Medulla oblongata (tissue), 1 donor: ENCODE measurements at regions not wholly inside any gene's neighbourhood (a gene's known extent, or its start where the extent isn't known, plus 50 kb on each side); places are given as distances from the start of the nearest gene placed in this dataset.

Source experiments
- DNase-seq: peaks from one replicate; pipeline ENCODE4 v3.0.0-alpha.2; 2015; ENCODE audit errors: extremely low spot score

DNA sequence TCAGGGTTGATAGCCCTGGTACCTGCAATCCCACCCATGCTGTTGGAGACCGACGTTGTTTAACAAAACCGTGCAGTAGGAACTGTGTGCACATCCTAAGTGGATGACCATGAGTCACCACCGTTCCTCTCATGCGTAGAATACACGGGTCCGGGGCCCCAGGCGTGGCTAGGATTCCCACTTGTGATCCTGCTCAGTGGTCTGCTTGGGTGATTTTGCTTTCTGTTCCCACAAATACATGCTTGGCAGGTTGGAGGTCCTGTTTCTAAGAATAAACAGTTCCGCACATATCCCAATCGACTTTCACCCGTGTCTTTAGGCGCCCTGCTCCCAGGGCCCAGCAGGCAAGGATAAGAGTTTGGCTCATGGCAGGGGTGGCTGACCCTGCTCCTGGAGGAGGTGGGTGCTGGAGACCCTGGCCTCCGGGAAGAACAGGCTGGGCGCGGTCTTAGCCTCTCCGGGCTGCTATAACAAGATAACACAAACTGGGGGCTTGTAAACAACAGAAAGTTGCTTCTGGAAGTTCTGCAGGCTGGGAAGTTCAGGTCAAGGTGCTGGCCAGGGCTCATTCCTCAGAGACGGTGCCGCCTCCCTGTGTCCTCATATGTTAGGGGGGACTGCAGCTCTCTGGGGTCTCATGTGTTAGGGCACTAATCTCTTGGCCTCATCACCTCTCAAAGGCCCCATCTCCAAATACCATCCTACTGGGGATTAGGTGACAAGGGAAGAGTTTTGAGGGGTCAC, 1028.3 kb downstream of the BRD1 start:
- no peak for DNase-seq

GRCh38 chr22:48798281-48799226, 1029.1 kb downstream of the BRD1 start:
- DNase-seq, result no peak

GRCh38 chr22:48797731-48798130, 1029.9 kb downstream of the BRD1 start:
- DNase-seq, result no peak

DNA sequence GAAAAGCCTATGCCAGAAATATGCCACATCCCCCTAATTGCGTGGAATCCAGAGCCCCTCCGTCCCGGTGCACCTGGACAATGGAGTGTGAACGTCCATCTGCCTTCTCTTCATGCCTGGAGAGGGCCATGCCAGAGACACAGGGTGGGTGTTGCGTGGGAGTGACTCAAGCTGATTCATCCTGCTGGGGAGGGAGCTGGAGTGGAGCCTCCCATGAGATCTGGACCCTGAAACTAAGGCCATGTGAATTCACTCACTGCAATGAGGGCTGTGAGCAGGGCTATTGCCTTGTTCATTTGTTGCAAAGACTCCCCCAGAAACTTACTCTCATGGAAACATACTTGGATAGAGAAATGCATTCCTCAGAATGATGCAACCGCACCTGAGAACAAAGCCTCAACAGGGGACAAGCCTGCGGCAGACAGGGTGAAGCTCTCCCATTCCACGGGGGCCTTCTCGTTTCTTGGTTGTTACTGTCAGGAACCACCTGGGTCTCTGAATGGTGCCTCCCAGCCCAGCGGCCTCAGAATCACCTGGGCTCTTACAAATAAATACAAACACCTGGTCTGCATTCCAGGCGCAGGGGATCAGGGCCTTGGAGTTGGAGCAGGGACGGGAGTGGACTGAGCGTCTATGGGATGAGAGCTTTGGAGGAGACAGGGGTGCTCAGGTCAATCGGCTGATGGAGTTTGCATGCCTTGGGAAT, 1031.2 kb downstream of the BRD1 start:
- DNase-seq, result no peak

DNA sequence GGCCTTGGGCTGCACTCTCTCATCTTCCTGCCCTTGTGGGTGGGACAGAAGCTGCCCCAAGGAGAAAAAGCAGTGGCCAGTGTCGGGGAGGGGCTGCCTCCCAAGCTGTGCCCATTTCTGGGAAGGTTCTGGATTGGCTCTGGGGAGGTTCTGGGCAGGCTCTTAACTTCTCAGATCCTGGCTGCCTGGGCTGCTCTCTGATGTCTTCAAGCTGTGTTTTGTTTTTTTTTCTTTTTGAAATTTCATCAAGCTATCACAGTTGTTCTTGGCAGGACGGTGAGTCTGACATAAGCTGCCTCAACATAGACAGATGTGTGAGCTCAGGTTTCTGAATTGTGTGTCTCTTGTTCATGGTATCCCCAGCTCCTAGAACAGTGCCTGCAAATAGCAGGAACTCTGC, 1032.0 kb downstream of the BRD1 start:
- no peak for DNase-seq

- DNase-seq, result no peak
Observed at GRCh38 chr22:48794906-48795305, 1032.8 kb downstream of the BRD1 start.

GRCh38 chr22:48793949-48794348, 1033.7 kb downstream of the BRD1 start:
- DNase-seq, result no peak

DNA sequence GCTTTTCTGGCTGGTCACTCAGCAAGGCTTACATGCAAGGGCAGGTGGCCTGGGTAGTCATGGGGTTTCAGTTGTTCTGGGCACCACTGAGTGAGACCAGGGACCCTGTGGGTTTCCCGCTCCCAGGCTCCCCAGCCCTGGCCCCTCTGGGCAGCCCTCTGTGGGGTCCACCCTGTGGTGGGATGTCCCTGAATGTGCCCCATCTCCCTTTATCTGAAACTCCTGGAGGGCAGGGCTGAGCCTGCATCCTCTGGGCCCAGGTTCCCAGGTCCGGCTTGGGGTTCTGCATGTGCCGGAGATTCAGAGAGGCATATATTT, 1041.0 kb downstream of the BRD1 start:
- DNase-seq, result no peak

DNA sequence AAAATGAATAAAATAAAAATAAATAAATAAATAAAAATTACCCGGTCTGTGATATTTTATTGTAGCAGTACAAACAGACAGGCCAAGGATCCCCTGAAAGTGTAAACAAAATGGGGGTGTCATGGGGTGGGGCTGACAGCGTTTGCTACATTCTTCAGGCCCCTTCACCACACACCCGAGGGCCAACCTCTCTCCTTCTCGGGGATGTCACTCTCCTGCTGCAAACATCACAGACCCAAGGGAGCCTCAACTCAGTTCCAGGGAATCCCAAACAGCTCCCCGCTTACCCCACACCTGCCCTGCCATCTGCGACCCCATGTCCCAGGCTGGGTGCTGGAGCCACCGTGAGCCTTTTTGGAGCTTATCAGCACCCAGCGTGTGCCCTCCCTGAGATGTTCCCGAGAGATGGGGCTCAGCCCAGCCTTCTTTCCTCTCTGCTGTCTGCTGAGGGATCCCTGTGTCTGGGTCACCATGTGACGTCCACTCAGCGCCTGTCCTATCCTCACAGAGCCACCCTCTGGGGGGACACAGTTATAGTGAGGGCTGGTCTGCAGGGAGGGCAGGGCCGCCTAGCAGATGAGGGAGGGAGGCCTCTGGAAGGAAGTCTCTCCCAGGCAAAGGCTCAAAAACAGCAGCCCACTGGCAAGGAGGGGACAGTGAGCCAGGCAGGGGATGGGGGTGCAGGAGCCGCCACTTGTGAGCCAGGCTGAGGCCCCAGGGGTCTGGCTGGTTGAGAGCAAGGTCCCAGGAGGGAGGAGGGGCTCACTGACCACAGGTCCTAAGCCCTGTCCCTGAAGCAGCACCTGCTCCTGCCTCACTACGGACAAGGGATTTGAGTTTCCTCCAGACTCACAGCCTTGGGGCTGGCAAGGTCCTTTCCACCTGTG, 1041.6 kb downstream of the BRD1 start:
- DNase-seq, result no peak

DNA sequence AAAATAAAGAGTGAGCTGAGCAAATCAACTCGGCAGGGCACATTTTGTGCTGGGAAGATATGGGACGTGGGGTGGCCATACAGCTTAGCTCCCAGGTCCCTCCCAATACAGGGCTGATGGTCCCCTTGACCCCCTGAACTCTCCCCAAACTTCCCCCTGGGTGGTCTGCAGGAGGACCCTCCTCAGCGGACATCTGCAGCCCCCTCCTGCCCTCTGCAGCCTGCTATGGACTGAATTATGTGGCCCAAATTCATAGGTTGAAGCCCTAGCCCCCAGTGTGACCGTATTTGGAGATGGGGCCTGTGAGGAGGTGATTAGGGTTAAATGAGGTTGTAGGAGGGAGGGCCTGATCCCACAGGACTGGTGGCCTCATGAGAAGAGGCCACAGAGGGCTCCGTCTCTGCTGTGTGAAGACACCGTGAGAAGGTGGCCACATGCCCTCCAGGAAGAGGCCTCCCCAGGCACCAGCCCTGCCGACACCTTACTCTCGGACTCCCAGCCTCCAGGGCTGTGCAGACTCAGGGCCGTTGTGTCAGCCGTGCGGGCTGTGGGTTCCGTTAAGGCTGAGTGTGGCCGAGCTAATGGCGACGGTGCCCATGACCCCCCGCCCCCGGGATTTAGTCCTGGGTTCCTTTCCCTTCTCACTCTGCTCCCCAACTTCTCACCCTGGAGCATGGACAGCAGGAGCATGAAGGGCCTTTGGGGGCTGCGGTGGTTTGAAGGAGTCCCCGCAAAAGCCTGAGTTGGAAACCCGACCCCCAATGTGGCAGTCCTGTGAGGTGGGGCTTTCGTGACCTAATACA, 1042.8 kb downstream of the BRD1 start:
- DNase-seq, result no peak

- DNase-seq, result no peak
Observed at GRCh38 chr22:48783821-48784266, 1043.8 kb downstream of the BRD1 start.

- peak; percentile 36 for DNase-seq
Observed at GRCh38 chr22:48782811-48783511, 1044.7 kb downstream of the BRD1 start.

DNA sequence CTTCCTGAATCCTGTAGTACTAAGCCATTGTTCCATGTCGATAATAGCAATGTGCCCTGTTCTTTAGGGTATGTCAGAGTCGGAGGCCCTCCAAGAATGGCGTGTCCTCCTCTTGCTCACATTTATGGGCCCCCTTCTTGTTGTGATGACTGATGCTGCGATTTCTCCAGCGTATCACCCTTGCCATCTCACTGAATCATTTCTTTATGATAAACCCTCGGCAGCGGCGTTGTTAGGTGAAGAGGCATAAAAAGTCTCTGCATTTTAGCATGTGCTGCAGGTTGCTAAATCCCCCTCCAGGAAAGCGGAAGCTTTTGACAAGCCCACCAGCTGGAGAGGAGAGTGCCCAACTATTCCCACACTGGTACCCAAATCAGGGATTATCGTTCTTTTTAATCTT, 1045.3 kb downstream of the BRD1 start:
- DNase-seq, result no peak

GRCh38 chr22:48781868-48782267, 1045.8 kb downstream of the BRD1 start:
- no peak for DNase-seq

DNA sequence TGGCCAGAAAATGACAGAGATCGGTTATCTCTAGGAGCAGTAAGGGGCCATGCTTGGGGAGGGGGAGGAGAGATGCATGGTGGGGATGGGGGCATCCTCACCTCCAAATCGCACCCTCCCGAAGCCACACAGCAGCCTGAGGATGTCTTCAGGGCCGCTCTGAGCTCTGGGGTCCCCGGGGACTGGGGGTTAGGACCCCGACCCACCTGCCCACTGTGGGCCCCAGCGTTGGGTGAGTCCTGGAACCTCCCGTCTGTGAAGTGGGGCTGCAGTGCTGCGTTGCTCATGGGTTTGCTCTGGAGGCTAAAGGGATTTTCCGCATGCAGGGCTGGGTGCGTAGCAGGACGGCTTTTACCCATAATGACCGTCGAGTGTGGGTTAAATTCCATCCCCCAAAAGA, 1046.3 kb downstream of the BRD1 start:
- DNase-seq, result no peak

- no peak for DNase-seq
Observed at GRCh38 chr22:48780597-48781277, 1046.9 kb downstream of the BRD1 start.

- DNase-seq, result no peak
Observed at GRCh38 chr22:48779661-48780596, 1047.7 kb downstream of the BRD1 start.

DNA sequence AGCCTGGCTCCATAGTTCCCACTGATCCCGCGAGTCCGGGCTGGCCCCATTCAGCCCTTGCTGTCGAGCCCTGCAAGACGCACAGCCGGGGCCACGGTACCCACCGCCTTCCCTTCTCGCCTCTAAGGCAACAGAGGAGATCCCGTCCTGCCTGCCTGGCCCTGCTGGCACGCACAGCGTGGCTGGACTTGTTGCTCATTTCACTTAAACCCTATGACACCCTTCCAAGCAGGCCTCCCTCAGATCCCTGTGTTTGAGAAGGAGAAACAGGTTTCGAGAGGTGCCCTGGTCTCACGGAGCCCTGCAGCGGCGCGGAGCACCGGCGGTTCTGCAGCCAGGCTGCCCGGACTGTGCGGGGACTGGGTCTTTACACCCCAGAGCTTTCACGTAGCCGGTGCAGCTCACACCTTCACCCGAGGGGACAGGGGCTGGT, 1048.4 kb downstream of the BRD1 start:
- DNase-seq, result no peak
